ENCODE measurements at regions not wholly inside any gene's neighbourhood (a gene's known extent, or its start where the extent isn't known, plus 50 kb on each side); places are given as distances from the start of the nearest gene placed in this dataset.

GRCh38 chr2:167501618-167502017, 613.3 kb downstream of the XIRP2 start:
- TF ChIP-seq, protein P1, sequence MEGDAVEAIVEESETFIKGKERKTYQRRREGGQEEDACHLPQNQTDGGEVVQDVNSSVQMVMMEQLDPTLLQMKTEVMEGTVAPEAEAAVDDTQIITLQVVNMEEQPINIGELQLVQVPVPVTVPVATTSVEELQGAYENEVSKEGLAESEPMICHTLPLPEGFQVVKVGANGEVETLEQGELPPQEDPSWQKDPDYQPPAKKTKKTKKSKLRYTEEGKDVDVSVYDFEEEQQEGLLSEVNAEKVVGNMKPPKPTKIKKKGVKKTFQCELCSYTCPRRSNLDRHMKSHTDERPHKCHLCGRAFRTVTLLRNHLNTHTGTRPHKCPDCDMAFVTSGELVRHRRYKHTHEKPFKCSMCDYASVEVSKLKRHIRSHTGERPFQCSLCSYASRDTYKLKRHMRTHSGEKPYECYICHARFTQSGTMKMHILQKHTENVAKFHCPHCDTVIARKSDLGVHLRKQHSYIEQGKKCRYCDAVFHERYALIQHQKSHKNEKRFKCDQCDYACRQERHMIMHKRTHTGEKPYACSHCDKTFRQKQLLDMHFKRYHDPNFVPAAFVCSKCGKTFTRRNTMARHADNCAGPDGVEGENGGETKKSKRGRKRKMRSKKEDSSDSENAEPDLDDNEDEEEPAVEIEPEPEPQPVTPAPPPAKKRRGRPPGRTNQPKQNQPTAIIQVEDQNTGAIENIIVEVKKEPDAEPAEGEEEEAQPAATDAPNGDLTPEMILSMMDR (IDR thresholded peaks at IDR 0.05; ENCODE audit: low read length): no peak
- TF ChIP-seq EZH2 (optimal IDR thresholded peaks at IDR 0.05; ENCODE audit: low read depth, low read length): no peak
- TF ChIP-seq EZH2phosphoT487 (IDR thresholded peaks at IDR 0.05; ENCODE audit: low read length): no peak
- H3K9me3 ChIP-seq (replicated peaks; ENCODE audit: insufficient read depth, low read length): no peaks in the 10 kb centered on the region

GRCh38 chr2:167493862-167494261, 605.6 kb downstream of the XIRP2 start:
- H3K27ac ChIP-seq (ENCODE audit: low read length): no peak overlapping the region
- H3K36me3 ChIP-seq (replicated peaks; ENCODE audit: insufficient read depth, low read length): no peaks in the 10 kb centered on the region
- TF ChIP-seq, protein P1 (IDR thresholded peaks at IDR 0.05; ENCODE audit: low read length): no peak
- TF ChIP-seq EZH2 (optimal IDR thresholded peaks at IDR 0.05; ENCODE audit: low read depth, low read length) (no peak), EZH2phosphoT487 (IDR thresholded peaks at IDR 0.05; ENCODE audit: low read length) (no peak)
- H4K20me1 ChIP-seq (ENCODE audit: insufficient read depth, low read length): no peaks in the 10 kb centered on the region
- no peak overlapping the region for H3K9ac ChIP-seq (ENCODE audit: low read length)
- H3K79me2 ChIP-seq (ENCODE audit: low read length): no peaks in the 10 kb centered on the region
- H2AFZ ChIP-seq (ENCODE audit: low read length): no peak overlapping the region
- H3K9me3 ChIP-seq (replicated peaks; ENCODE audit: insufficient read depth, low read length): no peaks in the 10 kb centered on the region
- H3K4me1 ChIP-seq (ENCODE audit: low read length): no peaks in the 10 kb centered on the region
- no peak overlapping the region for H3K4me3 ChIP-seq (ENCODE audit: low read length)
- H3F3A ChIP-seq (ENCODE audit: insufficient read depth, low read length): no peaks in the 10 kb centered on the region
- no peak overlapping the region for H3K4me2 ChIP-seq (ENCODE audit: low read depth, low read length)
- H3K9me2 ChIP-seq (replicated peaks; ENCODE audit: insufficient read depth, low read length): no peaks in the 10 kb centered on the region
- no peak for DNase-seq
- H3K27me3 ChIP-seq (replicated peaks; ENCODE audit: insufficient read depth, low read length): no peaks in the 10 kb centered on the region

More at GRCh38 chr2:167501618-167502017, 613.3 kb downstream of the XIRP2 start:
- Histone ChIP-seq H3K9me2 (replicated peaks; ENCODE audit: insufficient read depth, low read length) (no peaks in the 10 kb centered on the region), H3K9ac (ENCODE audit: low read length) (no peak overlapping the region), H3K4me2 (ENCODE audit: low read depth, low read length) (no peak overlapping the region), H3K79me2 (ENCODE audit: low read length) (no peaks in the 10 kb centered on the region), H2AFZ (ENCODE audit: low read length) (no peak overlapping the region), H3F3A (ENCODE audit: insufficient read depth, low read length) (no peaks in the 10 kb centered on the region), H3K27me3 (replicated peaks; ENCODE audit: insufficient read depth, low read length) (no peaks in the 10 kb centered on the region), H4K20me1 (ENCODE audit: insufficient read depth, low read length) (no peaks in the 10 kb centered on the region), H3K36me3 (replicated peaks; ENCODE audit: insufficient read depth, low read length) (no peaks in the 10 kb centered on the region), H3K4me3 (ENCODE audit: low read length) (no peak overlapping the region), H3K27ac (ENCODE audit: low read length) (no peak overlapping the region), H3K4me1 (ENCODE audit: low read length) (no peaks in the 10 kb centered on the region)
- DNase-seq: no peak

GRCh38 chr2:167492486-167492885, 604.2 kb downstream of the XIRP2 start:
- H3K79me2 ChIP-seq (ENCODE audit: low read length): no peaks in the 10 kb centered on the region
- no peak overlapping the region for H3K9ac ChIP-seq (ENCODE audit: low read length)

More at GRCh38 chr2:167492486-167492885, 604.2 kb downstream of the XIRP2 start:
- Histone ChIP-seq H3K9me3 (replicated peaks; ENCODE audit: insufficient read depth, low read length) (no peaks in the 10 kb centered on the region), H3F3A (ENCODE audit: insufficient read depth, low read length) (no peaks in the 10 kb centered on the region), H3K4me1 (ENCODE audit: low read length) (no peaks in the 10 kb centered on the region), H2AFZ (ENCODE audit: low read length) (no peak overlapping the region), H3K4me2 (ENCODE audit: low read depth, low read length) (no peak overlapping the region), H3K27ac (ENCODE audit: low read length) (no peak overlapping the region), H4K20me1 (ENCODE audit: insufficient read depth, low read length) (no peaks in the 10 kb centered on the region), H3K4me3 (ENCODE audit: low read length) (no peak overlapping the region), H3K9me2 (replicated peaks; ENCODE audit: insufficient read depth, low read length) (no peaks in the 10 kb centered on the region), H3K36me3 (replicated peaks; ENCODE audit: insufficient read depth, low read length) (no peaks in the 10 kb centered on the region), H3K27me3 (replicated peaks; ENCODE audit: insufficient read depth, low read length) (no peaks in the 10 kb centered on the region)
- TF ChIP-seq EZH2phosphoT487 (IDR thresholded peaks at IDR 0.05; ENCODE audit: low read length) (no peak), EZH2 (optimal IDR thresholded peaks at IDR 0.05; ENCODE audit: low read depth, low read length) (no peak)
- TF ChIP-seq, protein P1 (IDR thresholded peaks at IDR 0.05; ENCODE audit: low read length): no peak
- no peak for DNase-seq

Measured in MM.1S (cell line).